ENCODE measurements at regions not wholly inside any gene's neighbourhood (a gene's known extent, or its start where the extent isn't known, plus 50 kb on each side); places are given as distances from the start of the nearest gene placed in this dataset.

GRCh38 chr5:60131504-60131903 lies 238.0 kb upstream of the PDE4D start:
- Histone ChIP-seq H3K27me3 (ENCODE audit: control insufficient read depth in 3 of 3, insufficient read depth in 3 of 3, low read length in 2 of 3) (no peaks in the 10 kb centered on the region), H3K9me3 (ENCODE audit: control insufficient read depth in 4 of 4, insufficient read depth in 3 of 4, low read length in 3 of 4) (no peaks in the 10 kb centered on the region), H3K4me3 (no peak overlapping the region), H3K36me3 (ENCODE audit: control insufficient read depth in 4 of 4, insufficient read depth in 4 of 4, low read length in 4 of 4) (no peaks in the 10 kb centered on the region), H3K27ac (ENCODE audit: low read depth in 1 of 2, low read length in 1 of 2) (no peak overlapping the region), H3K4me1 (ENCODE audit: control insufficient read depth in 5 of 5, insufficient read depth in 5 of 5, low read length in 5 of 5) (no peaks in the 10 kb centered on the region), H3K9ac (ENCODE audit: insufficient read depth in 1 of 2, low read length in 2 of 2) (no peak overlapping the region)
- ATAC-seq (ENCODE audit: insufficient read depth, low FRiP score) = no peak
- TF ChIP-seq, protein P1, sequence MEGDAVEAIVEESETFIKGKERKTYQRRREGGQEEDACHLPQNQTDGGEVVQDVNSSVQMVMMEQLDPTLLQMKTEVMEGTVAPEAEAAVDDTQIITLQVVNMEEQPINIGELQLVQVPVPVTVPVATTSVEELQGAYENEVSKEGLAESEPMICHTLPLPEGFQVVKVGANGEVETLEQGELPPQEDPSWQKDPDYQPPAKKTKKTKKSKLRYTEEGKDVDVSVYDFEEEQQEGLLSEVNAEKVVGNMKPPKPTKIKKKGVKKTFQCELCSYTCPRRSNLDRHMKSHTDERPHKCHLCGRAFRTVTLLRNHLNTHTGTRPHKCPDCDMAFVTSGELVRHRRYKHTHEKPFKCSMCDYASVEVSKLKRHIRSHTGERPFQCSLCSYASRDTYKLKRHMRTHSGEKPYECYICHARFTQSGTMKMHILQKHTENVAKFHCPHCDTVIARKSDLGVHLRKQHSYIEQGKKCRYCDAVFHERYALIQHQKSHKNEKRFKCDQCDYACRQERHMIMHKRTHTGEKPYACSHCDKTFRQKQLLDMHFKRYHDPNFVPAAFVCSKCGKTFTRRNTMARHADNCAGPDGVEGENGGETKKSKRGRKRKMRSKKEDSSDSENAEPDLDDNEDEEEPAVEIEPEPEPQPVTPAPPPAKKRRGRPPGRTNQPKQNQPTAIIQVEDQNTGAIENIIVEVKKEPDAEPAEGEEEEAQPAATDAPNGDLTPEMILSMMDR (IDR thresholded peaks at IDR 0.05; ENCODE audit: control extremely low read depth, extremely low read depth) = no peak
- no peak for DNase-seq
- WGBS, 2 donors = 99 to 100% methylated on average over 1 of the region's 1 CpG

DNA sequence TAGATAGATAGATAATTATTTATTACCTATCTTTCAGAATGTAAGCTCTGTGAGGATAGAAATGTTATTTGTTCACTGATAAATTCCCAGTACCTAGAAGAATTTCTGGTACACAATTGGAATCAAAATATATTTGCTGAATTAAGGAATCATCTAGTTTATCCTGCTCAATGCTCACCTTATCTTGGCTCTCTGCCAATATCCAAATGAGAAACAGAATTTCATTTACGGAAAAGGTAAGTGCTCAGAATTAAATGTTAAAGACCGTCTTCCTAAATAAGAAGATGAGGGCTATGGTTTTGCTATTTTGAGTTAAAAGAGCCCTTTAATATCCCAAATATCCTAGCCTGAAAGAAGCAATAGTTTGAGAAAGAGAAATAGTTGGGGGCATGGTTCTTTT lies 232.1 kb upstream of the PDE4D start:
- H3K4me1 ChIP-seq (ENCODE audit: control insufficient read depth in 5 of 5, insufficient read depth in 5 of 5, low read length in 5 of 5) = no peaks in the 10 kb centered on the region
- H3K27me3 ChIP-seq (ENCODE audit: control insufficient read depth in 3 of 3, insufficient read depth in 3 of 3, low read length in 2 of 3) = no peaks in the 10 kb centered on the region
- H3K4me3 ChIP-seq = no peak overlapping the region
- TF ChIP-seq, protein P1 (IDR thresholded peaks at IDR 0.05; ENCODE audit: control extremely low read depth, extremely low read depth) = no peak
- WGBS, 2 donors = 97 to 99% methylated on average over 2 of the region's 2 CpGs
- no peaks in the 10 kb centered on the region for H3K9me3 ChIP-seq (ENCODE audit: control insufficient read depth in 4 of 4, insufficient read depth in 3 of 4, low read length in 3 of 4)
- DNase-seq = no peak
- no peak for ATAC-seq (ENCODE audit: insufficient read depth, low FRiP score)
- H3K27ac ChIP-seq (ENCODE audit: low read depth in 1 of 2, low read length in 1 of 2) = no peak overlapping the region
- H3K9ac ChIP-seq (ENCODE audit: insufficient read depth in 1 of 2, low read length in 2 of 2) = no peak overlapping the region
- no peaks in the 10 kb centered on the region for H3K36me3 ChIP-seq (ENCODE audit: control insufficient read depth in 4 of 4, insufficient read depth in 4 of 4, low read length in 4 of 4)

- no peaks in the 10 kb centered on the region for H3K36me3 ChIP-seq (ENCODE audit: control insufficient read depth in 4 of 4, insufficient read depth in 4 of 4, low read length in 4 of 4)
- H3K27me3 ChIP-seq (ENCODE audit: control insufficient read depth in 3 of 3, insufficient read depth in 3 of 3, low read length in 2 of 3) = no peaks in the 10 kb centered on the region
- H3K9me3 ChIP-seq (ENCODE audit: control insufficient read depth in 4 of 4, insufficient read depth in 3 of 4, low read length in 3 of 4) = peaks cover 0 to 3% (median 1%) of the 10 kb centered on the region in 4 donors
- no peak for DNase-seq
- no peaks in the 10 kb centered on the region for H3K4me1 ChIP-seq (ENCODE audit: control insufficient read depth in 5 of 5, insufficient read depth in 5 of 5, low read length in 5 of 5)
- no peak for ATAC-seq (ENCODE audit: insufficient read depth, low FRiP score)
- H3K9ac ChIP-seq (ENCODE audit: insufficient read depth in 1 of 2, low read length in 2 of 2) = no peak overlapping the region
- TF ChIP-seq, protein P1 (IDR thresholded peaks at IDR 0.05; ENCODE audit: control extremely low read depth, extremely low read depth) = no peak
- H3K27ac ChIP-seq (ENCODE audit: low read depth in 1 of 2, low read length in 1 of 2) = no peak overlapping the region
- H3K4me3 ChIP-seq = no peak overlapping the region
- 88 to 89% methylated on average over 4 of the region's 4 CpGs for WGBS, 2 donors
Measured at GRCh38 chr5:60102961-60103693, 209.6 kb upstream of the PDE4D start.

DNA sequence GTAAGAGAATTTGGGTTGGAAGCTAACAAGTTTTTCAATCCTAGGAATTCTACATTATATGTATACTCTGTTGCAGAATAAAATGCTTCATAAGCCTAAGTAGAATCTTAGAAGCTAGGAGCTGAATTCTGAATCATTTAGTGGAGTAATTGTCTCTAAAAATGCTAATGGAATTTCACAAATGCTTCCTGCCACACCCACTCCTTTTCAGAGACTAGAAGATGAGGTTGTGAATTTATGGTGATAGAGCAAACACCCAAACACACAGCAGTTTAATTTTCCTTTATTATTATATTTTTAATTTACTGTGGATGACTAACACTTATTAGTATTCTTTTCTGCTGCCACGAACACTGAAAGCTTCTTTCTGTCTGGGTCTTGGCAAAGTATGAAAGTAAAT lies 208.0 kb upstream of the PDE4D start:
- WGBS, 2 donors = 79 to 92% methylated on average over 1 of the region's 1 CpG
- Histone ChIP-seq H3K4me1 (ENCODE audit: control insufficient read depth in 5 of 5, insufficient read depth in 5 of 5, low read length in 5 of 5) (no peaks in the 10 kb centered on the region), H3K4me3 (no peak overlapping the region), H3K9me3 (ENCODE audit: control insufficient read depth in 4 of 4, insufficient read depth in 3 of 4, low read length in 3 of 4) (peaks cover 0 to 3% (median 1%) of the 10 kb centered on the region in 4 donors), H3K9ac (ENCODE audit: insufficient read depth in 1 of 2, low read length in 2 of 2) (no peak overlapping the region), H3K27ac (ENCODE audit: low read depth in 1 of 2, low read length in 1 of 2) (no peak overlapping the region), H3K36me3 (ENCODE audit: control insufficient read depth in 4 of 4, insufficient read depth in 4 of 4, low read length in 4 of 4) (no peaks in the 10 kb centered on the region), H3K27me3 (ENCODE audit: control insufficient read depth in 3 of 3, insufficient read depth in 3 of 3, low read length in 2 of 3) (no peaks in the 10 kb centered on the region)
- TF ChIP-seq, protein P1 (IDR thresholded peaks at IDR 0.05; ENCODE audit: control extremely low read depth, extremely low read depth) = no peak
- no peak for DNase-seq
- no peak for ATAC-seq (ENCODE audit: insufficient read depth, low FRiP score)

Data from lung (tissue), 11 donors.